ENCODE measurements at regions not wholly inside any gene's neighbourhood (a gene's known extent, or its start where the extent isn't known, plus 50 kb on each side); places are given as distances from the start of the nearest gene placed in this dataset.

DNA sequence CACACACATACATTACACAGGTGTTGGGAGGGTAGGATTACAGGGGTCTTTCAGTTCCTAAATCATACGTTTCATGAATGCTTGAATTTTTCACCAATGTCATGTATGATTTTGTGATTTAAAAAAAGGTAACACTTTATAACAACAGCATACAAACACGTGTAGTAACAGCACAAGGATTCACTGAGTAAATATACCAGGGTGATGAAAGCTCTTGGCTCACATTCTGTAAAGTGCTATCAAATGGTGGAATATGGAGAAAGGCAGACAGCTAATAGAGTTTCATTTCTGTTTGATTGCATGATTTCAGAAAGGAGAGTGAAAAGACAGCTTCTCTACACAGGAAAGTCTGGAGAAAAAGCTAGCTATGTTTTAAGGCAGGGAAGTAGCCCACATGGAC, 231.9 kb downstream of the CD83 start:
- no peaks in the 10 kb centered on the region for H3K4me1 ChIP-seq (ENCODE audit: insufficient read depth, low read length)
- WGBS (ENCODE audit: extremely low coverage, insufficient read length, low lambda C conversion rate): no CpG with 5 or more reads among the region's 2 CpGs
- H2BK120ac ChIP-seq (ENCODE audit: low read depth, low read length, poor library complexity, severe bottlenecking): no peak overlapping the region
- H3K79me2 ChIP-seq (ENCODE audit: insufficient read depth, low read length): no peaks in the 10 kb centered on the region
- no peak overlapping the region for H3K27ac ChIP-seq (ENCODE audit: insufficient read length, low read depth, low read length)
- DNase-seq: no peak
- H3K9me3 Mint-ChIP-seq: peaks cover 3 to 9% of the 10 kb centered on the region in 2 experiments; a peak in 3 of 5 replicates
- H3K27me3 ChIP-seq (ENCODE audit: insufficient read depth, low read length): no peaks in the 10 kb centered on the region
- H3K9ac ChIP-seq (ENCODE audit: extremely low read depth, insufficient read length, low read length): no peak overlapping the region
- peaks cover 6% of the 10 kb centered on the region for H3K27me3 Mint-ChIP-seq (ENCODE audit: low read depth)
- H3K36me3 Mint-ChIP-seq (ENCODE audit: insufficient read depth in 1 of 3, low read depth in 3 of 3): peaks cover 0 to 9% (median 5%) of the 10 kb centered on the region in 3 experiments
- no peaks in the 10 kb centered on the region for H3K23me2 ChIP-seq (ENCODE audit: insufficient read length, low read depth, low read length, poor library complexity, severe bottlenecking)
- H2BK12ac ChIP-seq (ENCODE audit: insufficient read length, low read depth, low read length): no peak overlapping the region
- no peak overlapping the region for H2BK5ac ChIP-seq (ENCODE audit: insufficient read length, low read length)
- no peak overlapping the region for H4K8ac ChIP-seq (replicated peaks; ENCODE audit: insufficient read length, low read depth, low read length)
- H3K9me3 ChIP-seq (ENCODE audit: control insufficient read depth, low read depth, low read length): peaks cover 5% of the 10 kb centered on the region
- no peak overlapping the region for H3K27ac Mint-ChIP-seq
- no peak overlapping the region for H3K4me2 ChIP-seq (ENCODE audit: insufficient read depth, insufficient read length, low read length)
- H3K4me1 Mint-ChIP-seq: peaks cover 13 to 37% of the 10 kb centered on the region in 2 experiments
- no peak overlapping the region for H2BK15ac ChIP-seq (ENCODE audit: low read depth, low read length)
- no peak overlapping the region for H3K14ac ChIP-seq (ENCODE audit: insufficient read depth, low read length)
- H2AK5ac ChIP-seq (ENCODE audit: insufficient read length, low read length): no peak overlapping the region
- no peak overlapping the region for H3K56ac ChIP-seq (ENCODE audit: insufficient read length, low read depth, low read length)
- H3K23ac ChIP-seq (ENCODE audit: insufficient read length, low read depth, low read length): no peak overlapping the region
- H3K4ac ChIP-seq (ENCODE audit: low read depth, low read length): no peak overlapping the region
- H3T11ph ChIP-seq (ENCODE audit: low read length): no peak overlapping the region
- no peak overlapping the region for H2AFZ ChIP-seq (ENCODE audit: low read length)
- TF ChIP-seq, protein P1, sequence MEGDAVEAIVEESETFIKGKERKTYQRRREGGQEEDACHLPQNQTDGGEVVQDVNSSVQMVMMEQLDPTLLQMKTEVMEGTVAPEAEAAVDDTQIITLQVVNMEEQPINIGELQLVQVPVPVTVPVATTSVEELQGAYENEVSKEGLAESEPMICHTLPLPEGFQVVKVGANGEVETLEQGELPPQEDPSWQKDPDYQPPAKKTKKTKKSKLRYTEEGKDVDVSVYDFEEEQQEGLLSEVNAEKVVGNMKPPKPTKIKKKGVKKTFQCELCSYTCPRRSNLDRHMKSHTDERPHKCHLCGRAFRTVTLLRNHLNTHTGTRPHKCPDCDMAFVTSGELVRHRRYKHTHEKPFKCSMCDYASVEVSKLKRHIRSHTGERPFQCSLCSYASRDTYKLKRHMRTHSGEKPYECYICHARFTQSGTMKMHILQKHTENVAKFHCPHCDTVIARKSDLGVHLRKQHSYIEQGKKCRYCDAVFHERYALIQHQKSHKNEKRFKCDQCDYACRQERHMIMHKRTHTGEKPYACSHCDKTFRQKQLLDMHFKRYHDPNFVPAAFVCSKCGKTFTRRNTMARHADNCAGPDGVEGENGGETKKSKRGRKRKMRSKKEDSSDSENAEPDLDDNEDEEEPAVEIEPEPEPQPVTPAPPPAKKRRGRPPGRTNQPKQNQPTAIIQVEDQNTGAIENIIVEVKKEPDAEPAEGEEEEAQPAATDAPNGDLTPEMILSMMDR (conservative IDR thresholded peaks at IDR 0.05): no peak
- H4K5ac ChIP-seq (ENCODE audit: insufficient read length, low read depth, low read length): no peak overlapping the region
- no peak overlapping the region for H3K18ac ChIP-seq (ENCODE audit: insufficient read length, low read depth, low read length)
- no peaks in the 10 kb centered on the region for H4K20me1 ChIP-seq (ENCODE audit: control insufficient read depth, insufficient read depth, insufficient read length)
- H3K4me3 Mint-ChIP-seq: no peak overlapping the region
- H3K79me1 ChIP-seq (ENCODE audit: insufficient read depth, low read depth, low read length, poor library complexity, severe bottlenecking): no peaks in the 10 kb centered on the region
- no peak overlapping the region for H2BK20ac ChIP-seq (ENCODE audit: low read depth, low read length, poor library complexity, severe bottlenecking)
- no peak overlapping the region for H4K91ac ChIP-seq (ENCODE audit: insufficient read length, low read depth, low read length)
